MCF 10A (cell line): ENCODE measurements at regions not wholly inside any gene's neighbourhood (a gene's known extent, or its start where the extent isn't known, plus 50 kb on each side); places are given as distances from the start of the nearest gene placed in this dataset.

ENCODE experiments used
- BruUV-seq: library from RNA; stranded (reverse); fragments of 400-500 nt; replicated peaks from 2 replicates; lab custom pipeline; 2021; lab: Mats Ljungman, UMichigan
- CTCF ChIA-PET: fragments of 300-600 bp; sonication (Branson Sonifier 250); formaldehyde crosslinking; extraction: SDS; loops from one replicate; lab custom pipeline; 2021; ENCODE audit warnings: antibody characterized with exemption, inconsistent platforms; lab: Yijun Ruan, JAX
- POLR2A ChIA-PET: fragments of 300-600, 350-650 bp; sonication (Branson Sonifier 250); formaldehyde crosslinking; extraction: SDS; loops from one replicate; lab custom pipeline; 2020; ENCODE audit warnings: antibody characterized with exemption, inconsistent platforms; lab: Yijun Ruan, JAX
- DNase-seq: peaks from one replicate; pipeline ENCODE4 v3.0.0-alpha.2; 2018; ENCODE audit not compliant: unreplicated experiment
- H3K27ac Mint-ChIP-seq: one replicate; pipeline ENCODE4 v1.8.0; 2022; ENCODE audit warnings: mild to moderate bottlenecking, low read depth, mixed read lengths; ENCODE audit not compliant: unreplicated experiment
- H3K27me3 Mint-ChIP-seq: one replicate; pipeline ENCODE4 v1.8.0; 2022; ENCODE audit warnings: mixed read lengths; ENCODE audit not compliant: insufficient read depth, unreplicated experiment
- H3K36me3 Mint-ChIP-seq: one replicate; pipeline ENCODE4 v1.8.0; 2022; ENCODE audit warnings: mild to moderate bottlenecking, moderate library complexity, mixed read lengths; ENCODE audit not compliant: insufficient read depth, unreplicated experiment
- H3K4me1 Mint-ChIP-seq: one replicate; pipeline ENCODE4 v1.8.0; 2022; ENCODE audit warnings: mixed read lengths; ENCODE audit not compliant: insufficient read depth, unreplicated experiment
- H3K4me3 Mint-ChIP-seq: one replicate; pipeline ENCODE4 v1.8.0; 2022; ENCODE audit warnings: mild to moderate bottlenecking, moderate library complexity, mixed read lengths; ENCODE audit not compliant: unreplicated experiment
- H3K9me3 Mint-ChIP-seq: one replicate; pipeline ENCODE4 v1.8.0; 2022; ENCODE audit warnings: mixed read lengths; ENCODE audit not compliant: unreplicated experiment
- intact Hi-C: fragments of 100-400 bp; cut with micrococcal nuclease; formaldehyde crosslinking; loops from 2 replicates; pipeline ENCODE4 v1.14.1; 2022
- TF ChIP-seq, protein P1 (sequence below): fragments of 200-600 bp; IDR thresholded peaks from one replicate; pipeline ENCODE4 v1.8.0; 2022; ENCODE audit warnings: antibody characterized with exemption, mild to moderate bottlenecking; ENCODE audit not compliant: unreplicated experiment

DNA sequence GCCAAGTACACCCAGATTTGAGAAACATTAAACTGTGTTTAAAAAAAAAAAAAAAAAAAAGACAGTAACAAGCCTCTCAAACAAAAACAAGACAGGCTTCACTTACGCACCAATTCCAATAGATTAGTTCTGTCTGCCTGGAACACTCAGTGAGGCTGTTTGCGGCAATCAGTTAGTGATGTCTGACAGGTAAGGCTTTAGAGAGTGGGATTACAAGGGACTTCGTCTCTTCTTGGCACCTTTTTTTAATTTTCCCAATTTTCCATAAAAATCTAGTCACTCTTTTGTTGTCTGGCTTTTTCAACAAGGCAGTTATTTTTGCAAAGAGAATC, 79.6 kb downstream of the NCOR2 start:
- TF ChIP-seq, protein P1, sequence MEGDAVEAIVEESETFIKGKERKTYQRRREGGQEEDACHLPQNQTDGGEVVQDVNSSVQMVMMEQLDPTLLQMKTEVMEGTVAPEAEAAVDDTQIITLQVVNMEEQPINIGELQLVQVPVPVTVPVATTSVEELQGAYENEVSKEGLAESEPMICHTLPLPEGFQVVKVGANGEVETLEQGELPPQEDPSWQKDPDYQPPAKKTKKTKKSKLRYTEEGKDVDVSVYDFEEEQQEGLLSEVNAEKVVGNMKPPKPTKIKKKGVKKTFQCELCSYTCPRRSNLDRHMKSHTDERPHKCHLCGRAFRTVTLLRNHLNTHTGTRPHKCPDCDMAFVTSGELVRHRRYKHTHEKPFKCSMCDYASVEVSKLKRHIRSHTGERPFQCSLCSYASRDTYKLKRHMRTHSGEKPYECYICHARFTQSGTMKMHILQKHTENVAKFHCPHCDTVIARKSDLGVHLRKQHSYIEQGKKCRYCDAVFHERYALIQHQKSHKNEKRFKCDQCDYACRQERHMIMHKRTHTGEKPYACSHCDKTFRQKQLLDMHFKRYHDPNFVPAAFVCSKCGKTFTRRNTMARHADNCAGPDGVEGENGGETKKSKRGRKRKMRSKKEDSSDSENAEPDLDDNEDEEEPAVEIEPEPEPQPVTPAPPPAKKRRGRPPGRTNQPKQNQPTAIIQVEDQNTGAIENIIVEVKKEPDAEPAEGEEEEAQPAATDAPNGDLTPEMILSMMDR: no peak
- BruUV-seq: no TSS peak
- H3K27me3 Mint-ChIP-seq: no peaks in the 10 kb centered on the region
- intact Hi-C loops: no loop called here
- H3K36me3 Mint-ChIP-seq: peaks cover 41% of the 10 kb centered on the region
- H3K4me1 Mint-ChIP-seq: no peaks in the 10 kb centered on the region
- DNase-seq: no peak
- ChIA-PET CTCF (no interaction called here), POLR2A (no interaction called here)
- H3K27ac Mint-ChIP-seq: no peak overlapping the region
- no peak overlapping the region for H3K4me3 Mint-ChIP-seq
- H3K9me3 Mint-ChIP-seq: no peaks in the 10 kb centered on the region

DNA sequence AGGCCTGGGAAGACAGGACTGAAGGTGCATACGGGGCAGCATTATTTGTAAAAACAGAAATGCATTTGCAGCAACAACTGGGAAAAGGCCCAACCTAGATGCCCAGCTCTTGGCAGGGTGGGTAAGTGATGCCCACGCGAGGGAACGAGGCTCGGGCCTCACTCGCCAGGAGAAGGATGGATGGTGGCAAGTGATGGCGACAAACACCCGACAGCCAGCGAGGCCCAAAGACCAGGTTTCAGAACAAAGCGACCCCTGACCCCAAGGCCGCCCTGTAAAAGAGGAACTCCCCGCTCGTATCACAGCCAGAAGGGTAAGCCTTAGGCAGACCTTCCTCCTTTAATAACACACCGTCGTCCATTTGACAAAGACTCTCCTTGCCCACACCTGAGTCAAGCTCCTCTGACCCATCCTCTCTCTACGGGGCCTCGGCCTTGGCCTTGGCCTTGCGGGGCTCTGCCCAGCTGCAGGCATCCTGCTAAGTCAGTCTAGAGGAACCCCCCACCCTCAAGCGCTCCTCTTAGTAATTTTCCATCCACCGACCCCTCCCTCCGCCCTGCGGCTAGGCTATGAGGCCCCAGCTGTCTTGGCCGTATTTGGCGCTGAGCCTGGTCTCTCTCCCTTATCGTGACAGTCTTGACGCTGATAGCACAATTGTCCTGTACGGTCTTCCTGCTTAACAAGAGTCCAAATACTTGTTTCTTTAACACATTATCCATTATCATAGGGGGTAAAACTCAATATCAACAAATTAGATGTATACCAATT, 80.2 kb downstream of the NCOR2 start:
- TF ChIP-seq, protein P1: no peak
- intact Hi-C loops: no loop called here
- Mint-ChIP-seq H3K27me3 (no peaks in the 10 kb centered on the region), H3K27ac (no peak overlapping the region), H3K4me3 (no peak overlapping the region), H3K36me3 (peaks cover 41% of the 10 kb centered on the region), H3K9me3 (no peaks in the 10 kb centered on the region), H3K4me1 (no peaks in the 10 kb centered on the region)
- no TSS peak for BruUV-seq
- POLR2A ChIA-PET: no interaction called here
- DNase-seq: no peak
- CTCF ChIA-PET: interaction anchor here (0.7 to 1.0 kb wide), 2 partner anchors 13 to 280 kb away, joined by 3 to 4 read pairs; no protein-coding TSS in a partner anchor

DNA sequence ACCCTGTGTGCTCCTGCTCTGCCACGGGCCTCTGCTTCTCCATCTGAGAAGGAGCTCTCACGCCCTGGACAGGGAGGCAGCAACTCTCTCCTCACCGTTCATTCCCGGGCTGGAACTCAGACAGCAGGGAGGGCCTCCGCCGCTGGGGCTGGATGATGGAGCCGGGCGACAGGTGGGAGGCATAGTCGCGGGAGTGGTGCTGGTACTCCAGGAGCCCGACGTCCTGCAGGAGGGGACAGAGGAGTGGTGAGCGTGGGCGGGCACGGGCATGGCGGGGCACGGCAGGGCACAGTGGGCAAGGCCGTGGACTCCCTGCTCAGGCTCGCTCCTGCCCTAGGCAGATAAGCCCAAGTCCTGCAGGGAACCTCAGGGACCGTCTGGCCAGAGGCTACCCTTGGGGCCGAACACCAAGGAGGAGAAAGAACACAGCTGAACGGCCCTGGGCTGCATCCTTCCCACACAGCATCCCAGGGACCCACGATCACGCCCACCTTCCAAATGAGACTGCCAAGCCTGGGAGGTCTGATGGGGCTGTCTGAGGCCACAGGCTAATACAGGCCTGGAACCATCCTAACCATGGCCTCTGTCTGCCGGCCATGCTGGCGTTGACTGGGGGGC, 81.0 kb downstream of the NCOR2 start:
- H3K27ac Mint-ChIP-seq: no peak overlapping the region
- POLR2A ChIA-PET: no interaction called here
- peaks cover 5% of the 10 kb centered on the region for H3K4me1 Mint-ChIP-seq
- no peak overlapping the region for H3K4me3 Mint-ChIP-seq
- peaks cover 41% of the 10 kb centered on the region for H3K36me3 Mint-ChIP-seq
- TF ChIP-seq, protein P1: no peak
- CTCF ChIA-PET: interaction anchor here (0.7 to 1.0 kb wide), 2 partner anchors 12 to 281 kb away, joined by 3 to 4 read pairs; no protein-coding TSS in a partner anchor
- DNase-seq: no peak
- intact Hi-C loops: no loop called here
- no peaks in the 10 kb centered on the region for H3K9me3 Mint-ChIP-seq
- BruUV-seq: no TSS peak
- H3K27me3 Mint-ChIP-seq: no peaks in the 10 kb centered on the region

DNA sequence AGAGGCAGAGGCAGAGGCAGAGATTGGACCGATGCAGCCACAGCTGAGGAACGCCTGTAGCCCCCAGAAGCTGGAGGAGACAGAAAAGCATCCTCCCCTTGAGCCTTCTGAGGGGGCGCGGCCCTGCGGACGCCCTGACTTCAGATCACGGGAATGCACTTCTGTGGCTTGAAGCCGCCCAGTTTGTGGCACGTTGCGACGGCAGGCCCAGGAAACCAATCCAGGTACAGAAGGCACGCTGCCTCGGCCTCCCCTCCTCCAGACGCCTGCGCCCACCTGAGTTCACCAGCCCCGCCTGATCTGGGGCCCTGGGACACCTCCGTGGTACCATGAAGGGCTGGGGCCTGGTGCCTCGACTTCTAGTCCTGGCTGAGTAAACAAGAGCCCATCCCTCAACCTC, 82.0 kb downstream of the NCOR2 start:
- Mint-ChIP-seq H3K9me3 (no peaks in the 10 kb centered on the region), H3K4me1 (peaks cover 16% of the 10 kb centered on the region), H3K27me3 (no peaks in the 10 kb centered on the region), H3K27ac (no peak overlapping the region), H3K4me3 (no peak overlapping the region), H3K36me3 (peaks cover 31% of the 10 kb centered on the region)
- TF ChIP-seq, protein P1: no peak
- intact Hi-C loops: no loop called here
- ChIA-PET POLR2A (interaction anchor here (0.5 kb wide), 1 partner anchor 12 kb away, joined by 3 read pairs; no protein-coding TSS in a partner anchor), CTCF (interaction anchor here (0.6 kb wide), 1 partner anchor 267 kb away, joined by 3 read pairs; no protein-coding TSS in a partner anchor)
- no TSS peak for BruUV-seq
- no peak for DNase-seq
